Gastroesophageal sphincter (tissue), 4 donors: ENCODE measurements at regions not wholly inside any gene's neighbourhood (a gene's known extent, or its start where the extent isn't known, plus 50 kb on each side); places are given as distances from the start of the nearest gene placed in this dataset.

Experiments used
- ATAC-seq: fragments of 150-250 bp; one replicate; pipeline ENCODE4 v1.9.1; 2016; ENCODE audit warnings: mild to moderate bottlenecking, moderate library complexity
- H3K27ac ChIP-seq, 4 donors: fragments of 200-600 bp; sonication (generic) in 3 of 4; 1 replicate in 3 of 4; 2 replicates in 1 of 4; pipeline ENCODE4 v1.5.1; 2016 to 2019
- H3K27me3 ChIP-seq: fragments of 200-600 bp; sonication (generic); one replicate; pipeline ENCODE4 v1.5.1; 2019
- H3K36me3 ChIP-seq, 2 donors: fragments of 200-600 bp; sonication (generic); one replicate each; pipeline ENCODE4 v1.5.1; 2019; ENCODE audit warnings: control low read depth in 1 of 2
- H3K4me1 ChIP-seq, 3 donors: fragments of 200-600 bp; sonication (generic); 1 replicate in 2 of 3; 2 replicates in 1 of 3; pipeline ENCODE4 v1.5.1; 2016 to 2019; ENCODE audit warnings: control low read depth in 2 of 3
- H3K4me3 ChIP-seq, 2 donors: fragments of 200-600 bp; sonication (generic); one replicate each; pipeline ENCODE4 v1.5.1; 2019; ENCODE audit warnings: mild to moderate bottlenecking in 1 of 2, moderate library complexity in 1 of 2
- H3K9me3 ChIP-seq, 3 donors: fragments of 200-600 bp; sonication (generic); one replicate each; pipeline ENCODE4 v1.5.1; 2017 to 2019; ENCODE audit warnings: control low read depth in 2 of 3
- EP300 ChIP-seq: sonication (generic); formaldehyde crosslinking; IDR thresholded peaks from one replicate; pipeline ENCODE4 v1.6.1; 2017; ENCODE audit warnings: antibody characterized with exemption, mild to moderate bottlenecking
- POLR2A ChIP-seq, 2 donors: fragments of 450-650 bp; IDR thresholded peaks; one replicate each; pipeline ENCODE4 v1.6.1; 2017; ENCODE audit warnings: antibody characterized with exemption in 2 of 2, mild to moderate bottlenecking in 2 of 2, moderate library complexity in 1 of 2
- POLR2AphosphoS5 ChIP-seq: sonication (generic); formaldehyde crosslinking; IDR thresholded peaks from one replicate; pipeline ENCODE4 v1.6.1; 2017; ENCODE audit warnings: antibody characterized with exemption
- WGBS, 2 donors: methylation state at CpG; one replicate each; pipeline ENCODE4 v1.1.5; 2018; ENCODE audit warnings: low coverage in 1 of 2; 5-methylcytosine and 5-hydroxymethylcytosine counted together
- TF ChIP-seq, protein P1 (sequence below), 4 experiments: fragments of 200-600 bp in 2 of 4; fragments of 450-650 bp in 2 of 4; sonication (generic) in 1 of 4; IDR thresholded peaks; one replicate each; pipeline ENCODE4 v1.5.1; 2017 to 2019; ENCODE audit warnings: antibody characterized with exemption in 4 of 4, mild to moderate bottlenecking in 2 of 4, moderate library complexity in 2 of 4

DNA sequence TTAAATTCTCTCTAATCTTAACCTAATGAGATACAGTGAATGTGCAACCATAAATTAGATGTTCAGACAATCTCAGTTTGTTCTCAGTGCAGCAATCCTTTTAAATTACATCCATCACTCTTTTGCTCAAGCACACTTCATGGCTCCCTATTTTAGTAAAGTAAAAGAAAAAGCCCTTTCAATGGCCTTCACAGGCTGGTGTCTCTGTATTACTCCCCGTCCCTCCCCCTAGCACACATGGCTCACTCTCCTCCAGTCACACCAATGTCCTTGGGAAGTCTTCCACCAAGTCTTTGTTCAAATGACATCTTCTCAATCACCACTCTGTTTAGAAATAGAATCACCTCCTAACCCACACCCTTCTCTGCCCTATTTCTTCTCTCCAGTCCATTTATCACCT is 60.3 kb upstream of the RGS7 start:
- no peaks in the 10 kb centered on the region for H3K9me3 ChIP-seq
- no peaks in the 10 kb centered on the region for H3K4me1 ChIP-seq
- no peaks in the 10 kb centered on the region for H3K36me3 ChIP-seq
- H3K27me3 ChIP-seq, result peaks cover under 1% of the 10 kb centered on the region
- H3K27ac ChIP-seq, result no peak overlapping the region
- TF ChIP-seq POLR2AphosphoS5 (no peak), POLR2A (IDR thresholded peaks at IDR 0.05) (no peak), EP300 (no peak)
- TF ChIP-seq, protein P1, sequence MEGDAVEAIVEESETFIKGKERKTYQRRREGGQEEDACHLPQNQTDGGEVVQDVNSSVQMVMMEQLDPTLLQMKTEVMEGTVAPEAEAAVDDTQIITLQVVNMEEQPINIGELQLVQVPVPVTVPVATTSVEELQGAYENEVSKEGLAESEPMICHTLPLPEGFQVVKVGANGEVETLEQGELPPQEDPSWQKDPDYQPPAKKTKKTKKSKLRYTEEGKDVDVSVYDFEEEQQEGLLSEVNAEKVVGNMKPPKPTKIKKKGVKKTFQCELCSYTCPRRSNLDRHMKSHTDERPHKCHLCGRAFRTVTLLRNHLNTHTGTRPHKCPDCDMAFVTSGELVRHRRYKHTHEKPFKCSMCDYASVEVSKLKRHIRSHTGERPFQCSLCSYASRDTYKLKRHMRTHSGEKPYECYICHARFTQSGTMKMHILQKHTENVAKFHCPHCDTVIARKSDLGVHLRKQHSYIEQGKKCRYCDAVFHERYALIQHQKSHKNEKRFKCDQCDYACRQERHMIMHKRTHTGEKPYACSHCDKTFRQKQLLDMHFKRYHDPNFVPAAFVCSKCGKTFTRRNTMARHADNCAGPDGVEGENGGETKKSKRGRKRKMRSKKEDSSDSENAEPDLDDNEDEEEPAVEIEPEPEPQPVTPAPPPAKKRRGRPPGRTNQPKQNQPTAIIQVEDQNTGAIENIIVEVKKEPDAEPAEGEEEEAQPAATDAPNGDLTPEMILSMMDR (IDR thresholded peaks at IDR 0.05), result no peak
- no peak for ATAC-seq
- no peak overlapping the region for H3K4me3 ChIP-seq
- 69 to 78% methylated on average over 1 of the region's 1 CpG for WGBS, 2 donors

DNA sequence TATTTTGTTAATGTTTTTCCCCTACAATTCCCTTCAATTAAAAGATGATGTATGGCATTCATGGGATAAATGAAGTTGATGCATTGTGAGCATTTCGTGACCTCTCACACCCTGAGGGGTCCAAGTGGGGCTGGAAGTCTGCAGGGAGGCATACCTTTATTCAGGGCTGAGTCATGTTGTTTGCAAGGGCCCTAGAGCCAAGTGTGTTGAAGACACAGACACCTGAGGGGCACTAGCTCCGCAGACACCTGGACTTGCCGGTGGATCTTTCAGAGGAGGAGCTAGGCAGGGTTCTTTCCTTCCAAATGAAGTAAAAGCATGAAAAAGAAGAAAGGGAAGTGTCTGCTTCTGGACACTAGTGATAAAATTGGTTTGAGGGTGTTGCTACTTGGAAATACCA is 57.0 kb upstream of the RGS7 start:
- 83 to 85% methylated on average over 3 of the region's 3 CpGs for WGBS, 2 donors
- Histone ChIP-seq H3K36me3 (no peaks in the 10 kb centered on the region), H3K4me3 (no peak overlapping the region), H3K9me3 (no peaks in the 10 kb centered on the region), H3K27ac (no peak overlapping the region), H3K27me3 (peaks cover 8% of the 10 kb centered on the region), H3K4me1 (no peaks in the 10 kb centered on the region)
- TF ChIP-seq POLR2A (IDR thresholded peaks at IDR 0.05), result no peak
- ATAC-seq, result no peak

DNA sequence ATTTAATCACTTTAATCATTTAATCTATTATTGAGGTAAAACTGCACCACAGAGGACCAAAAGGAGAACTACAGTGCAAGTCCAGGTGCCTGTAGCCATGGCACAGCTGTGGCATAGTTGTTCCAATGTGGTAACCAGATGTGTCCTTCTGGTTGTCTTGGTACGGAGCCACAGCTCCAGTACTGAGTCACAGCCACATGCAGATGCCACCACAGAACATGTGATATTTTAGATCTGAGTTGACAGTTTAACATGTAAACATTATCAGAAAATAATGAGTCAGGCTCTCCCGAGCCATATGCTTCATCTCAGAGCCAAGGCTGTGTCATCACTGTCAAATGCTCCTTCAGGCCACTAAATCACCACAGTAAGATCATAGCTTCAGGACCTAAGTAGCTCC is 56.4 kb upstream of the RGS7 start:
- H3K27me3 ChIP-seq, result peaks cover 8% of the 10 kb centered on the region
- H3K36me3 ChIP-seq, result no peaks in the 10 kb centered on the region
- 50 to 52% methylated on average over 1 to 2 of the region's 2 CpGs for WGBS, 2 donors
- no peak overlapping the region for H3K4me3 ChIP-seq
- ATAC-seq, result no peak
- H3K9me3 ChIP-seq, result no peaks in the 10 kb centered on the region
- TF ChIP-seq EP300, result no peak
- TF ChIP-seq POLR2A (IDR thresholded peaks at IDR 0.05), result no peak
- TF ChIP-seq, protein P1 (IDR thresholded peaks at IDR 0.05), result no peak
- TF ChIP-seq POLR2AphosphoS5, result no peak
- no peaks in the 10 kb centered on the region for H3K4me1 ChIP-seq
- H3K27ac ChIP-seq, result no peak overlapping the region

GRCh38 chr1:241412646-241413045 is 55.6 kb upstream of the RGS7 start:
- TF ChIP-seq POLR2A (IDR thresholded peaks at IDR 0.05) (no peak), POLR2AphosphoS5 (no peak), EP300 (no peak)
- TF ChIP-seq, protein P1 (IDR thresholded peaks at IDR 0.05), result no peak
- no peak for ATAC-seq
- no peaks in the 10 kb centered on the region for H3K36me3 ChIP-seq
- peaks cover 8% of the 10 kb centered on the region for H3K27me3 ChIP-seq
- no peaks in the 10 kb centered on the region for H3K9me3 ChIP-seq
- no peak overlapping the region for H3K27ac ChIP-seq
- 80 to 89% methylated on average over 4 of the region's 4 CpGs for WGBS, 2 donors
- H3K4me3 ChIP-seq, result no peak overlapping the region
- H3K4me1 ChIP-seq, result no peaks in the 10 kb centered on the region

GRCh38 chr1:241411776-241412338 is 54.9 kb upstream of the RGS7 start:
- TF ChIP-seq EP300, result no peak
- no peak for TF ChIP-seq POLR2A (IDR thresholded peaks at IDR 0.05)
- no peak for TF ChIP-seq POLR2AphosphoS5
- peaks cover 8% of the 10 kb centered on the region for H3K27me3 ChIP-seq
- no peak overlapping the region for H3K27ac ChIP-seq
- H3K9me3 ChIP-seq, result no peaks in the 10 kb centered on the region
- H3K4me3 ChIP-seq, result no peak overlapping the region
- 69 to 79% methylated on average over 6 of the region's 6 CpGs for WGBS, 2 donors
- no peaks in the 10 kb centered on the region for H3K36me3 ChIP-seq
- no peaks in the 10 kb centered on the region for H3K4me1 ChIP-seq
- no peak for ATAC-seq

- ATAC-seq, result no peak
- no peak for TF ChIP-seq POLR2AphosphoS5
- TF ChIP-seq, protein P1 (IDR thresholded peaks at IDR 0.05), result no peak
- no peak for TF ChIP-seq EP300
- TF ChIP-seq POLR2A (IDR thresholded peaks at IDR 0.05), result no peak
- Histone ChIP-seq H3K4me3 (no peak overlapping the region), H3K4me1 (no peaks in the 10 kb centered on the region), H3K36me3 (no peaks in the 10 kb centered on the region), H3K9me3 (no peaks in the 10 kb centered on the region), H3K27ac (no peak overlapping the region), H3K27me3 (peaks cover 8% of the 10 kb centered on the region)
- WGBS, 2 donors, result 67 to 81% methylated on average over 7 of the region's 7 CpGs
Measured at GRCh38 chr1:241411056-241411775, 54.2 kb upstream of the RGS7 start.
